Activated naive CD8-positive, alpha-beta T cell treated with anti-CD3 and anti-CD28 coated beads for 36 hours (primary cell): ENCODE measurements at regions not wholly inside any gene's neighbourhood (a gene's known extent, or its start where the extent isn't known, plus 50 kb on each side); places are given as distances from the start of the nearest gene placed in this dataset.
A peak's percentile ranks its signal among the peaks of the same experiment; 100 is the strongest.

Experiments
- DNase-seq: peaks from one replicate; pipeline ENCODE4 v3.0.0; 2021
- H3K27ac Mint-ChIP-seq: one replicate; pipeline ENCODE4 v1.8.0; 2022; ENCODE audit warnings: mild to moderate bottlenecking, moderate library complexity, mixed read lengths
- H3K27me3 Mint-ChIP-seq: one replicate; pipeline ENCODE4 v1.8.0; 2022; ENCODE audit warnings: mild to moderate bottlenecking, mixed read lengths
- H3K36me3 Mint-ChIP-seq: one replicate; pipeline ENCODE4 v1.8.0; 2021; ENCODE audit warnings: mild to moderate bottlenecking, mixed read lengths
- H3K4me1 Mint-ChIP-seq: one replicate; pipeline ENCODE4 v1.8.0; 2021; ENCODE audit warnings: mixed read lengths
- H3K4me3 Mint-ChIP-seq: one replicate; pipeline ENCODE4 v1.8.0; 2022; ENCODE audit warnings: mild to moderate bottlenecking, moderate library complexity, mixed read lengths
- H3K9me3 Mint-ChIP-seq: one replicate; pipeline ENCODE4 v1.8.0; 2022; ENCODE audit warnings: mixed read lengths

GRCh38 chr9:16025627-16026026, 472.8 kb downstream of the CCDC171 start:
- Mint-ChIP-seq H3K27ac (no peak overlapping the region), H3K36me3 (peaks cover 5% of the 10 kb centered on the region), H3K9me3 (peaks cover 2% of the 10 kb centered on the region), H3K27me3 (no peaks in the 10 kb centered on the region), H3K4me1 (peaks cover 9% of the 10 kb centered on the region), H3K4me3 (no peak overlapping the region)
- no peak for DNase-seq

GRCh38 chr9:16026886-16027285, 474.0 kb downstream of the CCDC171 start:
- Mint-ChIP-seq H3K27ac (no peak overlapping the region), H3K27me3 (no peaks in the 10 kb centered on the region), H3K36me3 (peaks cover 5% of the 10 kb centered on the region), H3K9me3 (peaks cover 2% of the 10 kb centered on the region), H3K4me3 (no peak overlapping the region), H3K4me1 (peaks cover 14% of the 10 kb centered on the region)
- no peak for DNase-seq

DNA sequence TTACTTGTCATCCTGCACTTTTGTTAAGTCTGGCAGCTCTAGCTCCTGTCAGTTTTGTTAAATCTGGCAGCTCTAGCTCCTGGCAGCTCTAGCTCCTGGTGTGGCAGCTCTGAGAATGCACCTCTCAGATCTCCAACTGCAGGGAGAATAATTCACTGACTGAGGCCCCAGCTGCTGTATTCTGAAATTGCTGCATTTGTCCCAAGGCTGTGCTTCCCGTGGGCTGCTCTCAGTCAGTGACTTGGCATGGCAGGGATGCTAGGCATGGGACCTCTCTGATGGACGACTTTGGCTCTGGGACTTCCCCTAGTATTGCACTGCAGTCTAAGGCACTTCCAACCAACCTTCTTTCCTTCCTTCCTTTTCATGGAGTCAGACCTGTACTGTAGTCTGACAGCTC, 475.7 kb downstream of the CCDC171 start:
- Mint-ChIP-seq H3K36me3 (peaks cover 5% of the 10 kb centered on the region), H3K4me3 (no peak overlapping the region), H3K27me3 (no peaks in the 10 kb centered on the region), H3K9me3 (peaks cover 2% of the 10 kb centered on the region), H3K27ac (no peak overlapping the region), H3K4me1 (peaks cover 14% of the 10 kb centered on the region)
- no peak for DNase-seq

GRCh38 chr9:16029046-16029615, 476.3 kb downstream of the CCDC171 start:
- H3K4me1 Mint-ChIP-seq: peaks cover 14% of the 10 kb centered on the region
- peaks cover 2% of the 10 kb centered on the region for H3K9me3 Mint-ChIP-seq
- H3K27me3 Mint-ChIP-seq: no peaks in the 10 kb centered on the region
- no peak for DNase-seq
- H3K4me3 Mint-ChIP-seq: no peak overlapping the region
- peaks cover 5% of the 10 kb centered on the region for H3K36me3 Mint-ChIP-seq
- no peak overlapping the region for H3K27ac Mint-ChIP-seq

GRCh38 chr9:16029796-16030363, 477.0 kb downstream of the CCDC171 start:
- Mint-ChIP-seq H3K36me3 (peaks cover 5% of the 10 kb centered on the region), H3K4me1 (peaks cover 14% of the 10 kb centered on the region), H3K4me3 (no peak overlapping the region), H3K9me3 (peaks cover 2% of the 10 kb centered on the region), H3K27me3 (no peaks in the 10 kb centered on the region), H3K27ac (no peak overlapping the region)
- no peak for DNase-seq

GRCh38 chr9:16030528-16031185, 477.8 kb downstream of the CCDC171 start:
- Mint-ChIP-seq H3K4me1 (peaks cover 18% of the 10 kb centered on the region), H3K27ac (peak overlapping the region; percentile 54), H3K9me3 (peaks cover 2% of the 10 kb centered on the region), H3K27me3 (no peaks in the 10 kb centered on the region), H3K36me3 (peaks cover 5% of the 10 kb centered on the region), H3K4me3 (no peak overlapping the region)
- peak; percentile 73 for DNase-seq

DNA sequence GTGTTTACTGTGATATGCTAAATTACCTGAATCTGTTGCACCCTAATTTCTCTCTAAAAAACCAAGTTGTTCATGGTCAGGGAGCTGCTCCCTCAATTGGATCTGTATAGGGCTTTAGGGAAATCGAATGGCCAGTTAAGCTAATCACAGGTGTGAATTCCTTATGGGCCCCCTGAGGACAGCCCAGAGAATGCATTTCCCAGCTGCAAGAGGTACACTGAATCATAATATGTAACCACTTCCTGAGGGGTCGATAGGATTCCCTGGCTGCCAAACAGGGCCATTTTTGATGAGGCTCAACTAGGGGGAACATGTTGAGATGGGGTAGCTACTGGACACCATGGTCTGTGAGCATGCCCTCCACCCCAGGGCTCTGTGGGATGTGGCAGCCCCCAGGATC, 478.6 kb downstream of the CCDC171 start:
- Mint-ChIP-seq H3K27me3 (no peaks in the 10 kb centered on the region), H3K27ac (no peak overlapping the region), H3K9me3 (peaks cover 2% of the 10 kb centered on the region), H3K36me3 (peaks cover 5% of the 10 kb centered on the region), H3K4me3 (no peak overlapping the region), H3K4me1 (peaks cover 18% of the 10 kb centered on the region)
- DNase-seq: no peak

GRCh38 chr9:16031971-16032370, 479.1 kb downstream of the CCDC171 start:
- Mint-ChIP-seq H3K9me3 (peaks cover 2% of the 10 kb centered on the region), H3K4me1 (peaks cover 18% of the 10 kb centered on the region), H3K4me3 (no peak overlapping the region), H3K27ac (no peak overlapping the region), H3K36me3 (peaks cover 5% of the 10 kb centered on the region), H3K27me3 (no peaks in the 10 kb centered on the region)
- no peak for DNase-seq

DNA sequence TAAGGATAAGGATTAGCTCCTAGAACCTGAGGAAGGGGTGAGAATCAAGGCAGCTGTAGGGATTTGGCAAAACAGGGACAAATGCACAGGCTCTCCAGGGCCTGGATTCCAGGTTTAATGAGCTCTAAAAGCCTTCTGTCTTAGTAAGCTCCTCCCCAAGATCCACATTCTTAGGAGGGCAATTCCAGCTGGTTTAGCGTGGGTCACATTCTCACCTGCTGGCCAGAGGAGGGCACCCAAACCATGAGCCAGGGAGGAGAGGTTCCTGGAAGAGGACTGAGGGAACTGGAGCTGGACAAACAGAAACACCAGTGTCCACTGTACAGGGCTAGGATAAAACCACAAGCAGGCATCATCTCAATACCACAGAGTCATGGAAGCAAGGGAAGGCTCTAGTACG, 480.0 kb downstream of the CCDC171 start:
- DNase-seq: no peak
- peaks cover 5% of the 10 kb centered on the region for H3K36me3 Mint-ChIP-seq
- peaks cover 2% of the 10 kb centered on the region for H3K9me3 Mint-ChIP-seq
- no peaks in the 10 kb centered on the region for H3K27me3 Mint-ChIP-seq
- H3K27ac Mint-ChIP-seq: no peak overlapping the region
- peaks cover 18% of the 10 kb centered on the region for H3K4me1 Mint-ChIP-seq
- no peak overlapping the region for H3K4me3 Mint-ChIP-seq

DNA sequence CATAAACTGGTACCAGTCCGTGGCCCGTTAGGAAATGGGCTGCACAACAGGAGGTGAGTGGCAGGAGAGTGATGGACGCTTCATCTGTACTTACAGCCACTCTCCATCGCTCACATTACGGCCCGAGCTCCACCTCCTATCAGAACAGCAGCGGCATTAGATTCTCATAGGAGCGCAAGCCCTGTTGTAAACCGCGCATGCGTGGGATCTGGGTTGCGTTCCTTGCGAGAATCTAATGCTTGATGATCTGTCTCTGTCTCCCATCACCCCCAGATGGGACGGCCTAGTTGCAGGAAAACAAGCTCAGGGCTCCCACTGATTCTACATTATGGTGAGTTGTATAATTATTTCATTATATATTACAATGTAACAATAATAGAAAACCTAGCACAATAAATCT, 480.4 kb downstream of the CCDC171 start:
- no peak overlapping the region for H3K4me3 Mint-ChIP-seq
- H3K27me3 Mint-ChIP-seq: no peaks in the 10 kb centered on the region
- H3K36me3 Mint-ChIP-seq: peaks cover 5% of the 10 kb centered on the region
- DNase-seq: no peak
- H3K9me3 Mint-ChIP-seq: peaks cover 2% of the 10 kb centered on the region
- H3K27ac Mint-ChIP-seq: no peak overlapping the region
- peaks cover 18% of the 10 kb centered on the region for H3K4me1 Mint-ChIP-seq

DNA sequence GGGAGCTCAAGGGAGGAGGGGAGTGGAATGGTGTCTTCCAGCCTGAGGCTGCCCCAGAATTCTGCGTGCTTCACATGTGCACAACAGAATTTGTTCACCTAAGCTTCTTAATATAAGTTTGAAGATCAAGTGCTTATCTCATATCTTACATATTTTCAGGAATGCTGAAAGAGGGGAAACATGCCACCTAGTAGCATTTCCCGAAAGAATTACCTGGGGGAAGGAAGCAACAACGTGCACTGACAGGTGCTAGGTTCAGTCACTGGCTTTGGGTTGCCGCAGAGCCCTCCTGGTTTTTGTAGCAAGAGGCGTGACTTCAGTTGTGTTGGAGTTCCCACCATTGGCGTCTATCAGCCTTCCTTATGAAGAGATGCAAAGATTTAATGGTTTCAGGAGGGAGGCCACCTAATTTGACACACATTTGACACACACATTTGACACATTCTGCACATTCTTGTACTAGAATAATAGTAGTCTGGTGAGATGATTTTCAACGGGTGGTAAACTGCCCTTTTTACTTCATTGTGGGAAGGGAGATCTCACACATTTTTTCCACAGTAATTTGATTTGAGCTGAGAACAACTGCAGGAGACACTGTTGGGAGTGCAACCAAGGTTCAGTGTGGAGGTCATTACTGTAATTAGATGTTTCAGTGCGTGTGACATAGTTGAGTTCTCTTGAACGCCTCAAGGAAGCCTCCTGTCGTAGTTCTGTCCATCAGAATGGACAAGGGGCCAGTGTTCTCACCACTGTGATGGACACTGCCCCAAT, 481.3 kb downstream of the CCDC171 start:
- H3K4me1 Mint-ChIP-seq: peaks cover 18% of the 10 kb centered on the region
- no peak for DNase-seq
- peaks cover 2% of the 10 kb centered on the region for H3K9me3 Mint-ChIP-seq
- H3K27me3 Mint-ChIP-seq: no peaks in the 10 kb centered on the region
- no peak overlapping the region for H3K27ac Mint-ChIP-seq
- H3K36me3 Mint-ChIP-seq: peaks cover 5% of the 10 kb centered on the region
- H3K4me3 Mint-ChIP-seq: no peak overlapping the region

- Mint-ChIP-seq H3K36me3 (no peaks in the 10 kb centered on the region), H3K27me3 (no peaks in the 10 kb centered on the region), H3K9me3 (no peaks in the 10 kb centered on the region), H3K4me1 (peaks cover 11% of the 10 kb centered on the region), H3K4me3 (no peak overlapping the region), H3K27ac (peak overlapping the region; percentile 47)
- peak; percentile 20 for DNase-seq
Measured at GRCh38 chr9:16039218-16039987, 486.6 kb downstream of the CCDC171 start.

- peaks cover 11% of the 10 kb centered on the region for H3K4me1 Mint-ChIP-seq
- H3K27me3 Mint-ChIP-seq: no peaks in the 10 kb centered on the region
- DNase-seq: no peak
- H3K4me3 Mint-ChIP-seq: no peak overlapping the region
- no peaks in the 10 kb centered on the region for H3K36me3 Mint-ChIP-seq
- no peak overlapping the region for H3K27ac Mint-ChIP-seq
- H3K9me3 Mint-ChIP-seq: no peaks in the 10 kb centered on the region
Measured at GRCh38 chr9:16039988-16040761, 487.3 kb downstream of the CCDC171 start.
